ENCODE measurements at regions not wholly inside any gene's neighbourhood (a gene's known extent, or its start where the extent isn't known, plus 50 kb on each side); places are given as distances from the start of the nearest gene placed in this dataset.
A peak's percentile ranks its signal among the peaks of the same experiment; 100 is the strongest.
"Not testable (repeated sequence)": the region's sequence is repeated elsewhere in the genome, so short reads cannot be mapped to it uniquely, and the experiment has no call there.

GRCh38 chr5:96172436-96172835, 210.8 kb upstream of the ELL2 start:
- no peak overlapping the region for H3K4me3 ChIP-seq (replicated peaks; ENCODE audit: low read depth, low read length)
- no peak for TF ChIP-seq CTCF (IDR thresholded peaks at IDR 0.05; ENCODE audit: low read length, missing control alignments)
- DNase-seq (ENCODE audit: low read depth), result peak; percentile 70

GRCh38 chr5:96171973-96172372, 210.3 kb upstream of the ELL2 start:
- not testable (repeated sequence) for DNase-seq (ENCODE audit: low read depth); H3K4me3 ChIP-seq (replicated peaks; ENCODE audit: low read depth, low read length)

- not testable (repeated sequence) for DNase-seq (ENCODE audit: low read depth); H3K4me3 ChIP-seq (replicated peaks; ENCODE audit: low read depth, low read length)
Observed at GRCh38 chr5:96170481-96171125, 209.0 kb upstream of the ELL2 start.

- not testable (repeated sequence) for H3K4me3 ChIP-seq (replicated peaks; ENCODE audit: low read depth, low read length); DNase-seq (ENCODE audit: low read depth)
Observed at GRCh38 chr5:96168833-96169232, 207.2 kb upstream of the ELL2 start.

GRCh38 chr5:96159043-96159442, 197.4 kb upstream of the ELL2 start:
- H3K4me3 ChIP-seq (replicated peaks; ENCODE audit: low read depth, low read length), result no peak overlapping the region
- no peak for TF ChIP-seq CTCF (IDR thresholded peaks at IDR 0.05; ENCODE audit: low read length, missing control alignments)
- no peak for DNase-seq (ENCODE audit: low read depth)

- H3K4me3 ChIP-seq (replicated peaks; ENCODE audit: low read depth, low read length), result no peak overlapping the region
- no peak for TF ChIP-seq CTCF (IDR thresholded peaks at IDR 0.05; ENCODE audit: low read length, missing control alignments)
- DNase-seq (ENCODE audit: low read depth), result no peak
Observed at GRCh38 chr5:96157841-96158291, 196.2 kb upstream of the ELL2 start.

- TF ChIP-seq CTCF (IDR thresholded peaks at IDR 0.05; ENCODE audit: low read length, missing control alignments), result no peak
- H3K4me3 ChIP-seq (replicated peaks; ENCODE audit: low read depth, low read length), result no peak overlapping the region
- no peak for DNase-seq (ENCODE audit: low read depth)
Observed at GRCh38 chr5:96157077-96157780, 195.6 kb upstream of the ELL2 start.

- no peak for TF ChIP-seq CTCF (IDR thresholded peaks at IDR 0.05; ENCODE audit: low read length, missing control alignments)
- H3K4me3 ChIP-seq (replicated peaks; ENCODE audit: low read depth, low read length), result no peak overlapping the region
- DNase-seq (ENCODE audit: low read depth), result no peak
Observed at GRCh38 chr5:96155147-96155546, 193.5 kb upstream of the ELL2 start.

Data from fibroblast of pulmonary artery (primary cell).